SU-DHL-6 (cell line): ENCODE measurements at regions not wholly inside any gene's neighbourhood (a gene's known extent, or its start where the extent isn't known, plus 50 kb on each side); places are given as distances from the start of the nearest gene placed in this dataset.

ENCODE experiments used
- H2AFZ ChIP-seq: fragments of 200-600 bp; sonication (generic); 2 replicates; pipeline ENCODE4 v1.6.1; 2014; ENCODE audit warnings: low read depth, mild to moderate bottlenecking, moderate library complexity, mixed read lengths, antibody characterized with exemption, low read length; ENCODE audit not compliant: severe bottlenecking
- H3F3A ChIP-seq: fragments of 200-600 bp; shearing (Covaris generic); 2 replicates; pipeline ENCODE4 v1.6.0; 2016; ENCODE audit warnings: antibody characterized with exemption, mild to moderate bottlenecking; ENCODE audit not compliant: insufficient read depth
- H3K27ac ChIP-seq: fragments of 200-600 bp; sonication (generic); 2 replicates; pipeline ENCODE4 v1.5.1; 2016; ENCODE audit warnings: low read depth, mild to moderate bottlenecking, low read length, moderate library complexity, mixed read lengths
- H3K27me3 ChIP-seq: fragments of 200-600 bp; sonication (generic), shearing (Covaris generic); 2 replicates; pipeline ENCODE4 v1.6.0; 2014; ENCODE audit warnings: mild to moderate bottlenecking, low read length
- H3K36me3 ChIP-seq: fragments of 200-600 bp; sonication (generic); 2 replicates; pipeline ENCODE4 v1.6.1; 2014; ENCODE audit warnings: mild to moderate bottlenecking, low read length, mixed read lengths
- H3K4me2 ChIP-seq: fragments of 300-600, 200-600 bp; shearing (Covaris generic), sonication (generic); 2 replicates; pipeline ENCODE4 v1.6.0; 2014; ENCODE audit warnings: low read length, low read depth, mild to moderate bottlenecking; ENCODE audit not compliant: poor library complexity, severe bottlenecking
- H3K4me3 ChIP-seq: fragments of 200-600 bp; sonication (generic); 2 replicates; pipeline ENCODE4 v1.5.1; 2014; ENCODE audit warnings: antibody characterized with exemption, low read length, mild to moderate bottlenecking, mixed read lengths; ENCODE audit not compliant: insufficient read depth, poor library complexity, severe bottlenecking
- H3K79me2 ChIP-seq: fragments of 200-600 bp; sonication (generic); 2 replicates; pipeline ENCODE4 v1.6.1; 2014; ENCODE audit warnings: mild to moderate bottlenecking, low read length, moderate library complexity; ENCODE audit not compliant: insufficient read depth
- H3K9ac ChIP-seq: fragments of 200-600 bp; sonication (generic); 2 replicates; pipeline ENCODE4 v1.7.0; 2014; ENCODE audit warnings: mild to moderate bottlenecking, low read length
- H3K9me2 ChIP-seq: fragments of 200-600 bp; sonication (generic); replicated peaks from 2 replicates; pipeline ENCODE4 v1.6.1; 2014; ENCODE audit warnings: low read length; ENCODE audit not compliant: insufficient read depth
- H3K9me3 ChIP-seq: fragments of 200-600 bp; sonication (generic); 2 replicates; pipeline ENCODE4 v1.6.1; 2014; ENCODE audit warnings: low read length, mixed read lengths; ENCODE audit not compliant: insufficient read depth
- H4K20me1 ChIP-seq: fragments of 200-600 bp; sonication (generic); 2 replicates; pipeline ENCODE4 v1.6.1; 2014; ENCODE audit warnings: low read depth, mild to moderate bottlenecking, antibody characterized with exemption, low read length, moderate library complexity, mixed read lengths
- CTCF ChIP-seq: fragments of 200-600 bp; sonication (generic); IDR thresholded peaks from one replicate; pipeline ENCODE4 v1.5.1; 2017; ENCODE audit warnings: antibody characterized with exemption, mild to moderate bottlenecking, low read length, moderate library complexity; ENCODE audit not compliant: insufficient read depth, poor library complexity, severe bottlenecking
- EZH2phosphoT487 ChIP-seq: fragments of 200-600 bp; sonication (generic), shearing (Covaris generic); conservative IDR thresholded peaks from 2 replicates; pipeline ENCODE4 v1.6.1; 2018; ENCODE audit warnings: mild to moderate bottlenecking, antibody characterized with exemption, low read length, moderate library complexity, mixed read lengths

- no peaks in the 10 kb centered on the region for H3K79me2 ChIP-seq
- no peak overlapping the region for H3K4me3 ChIP-seq
- H3K27ac ChIP-seq = no peak overlapping the region
- no peak overlapping the region for H3K9ac ChIP-seq
- H3F3A ChIP-seq = no peaks in the 10 kb centered on the region
- TF ChIP-seq CTCF (no peak), EZH2phosphoT487 (no peak)
- no peak overlapping the region for H2AFZ ChIP-seq
- no peaks in the 10 kb centered on the region for H3K9me2 ChIP-seq
- no peaks in the 10 kb centered on the region for H3K27me3 ChIP-seq
- H4K20me1 ChIP-seq = no peaks in the 10 kb centered on the region
- no peak overlapping the region for H3K4me2 ChIP-seq
- H3K9me3 ChIP-seq = no peaks in the 10 kb centered on the region
- H3K36me3 ChIP-seq = no peaks in the 10 kb centered on the region
These were observed 119.2 kb downstream of the INHBB start for GRCh38 chr2:120465012-120465700.

- H3K9ac ChIP-seq = no peak overlapping the region
- no peaks in the 10 kb centered on the region for H4K20me1 ChIP-seq
- no peak overlapping the region for H2AFZ ChIP-seq
- H3F3A ChIP-seq = no peaks in the 10 kb centered on the region
- H3K4me3 ChIP-seq = no peak overlapping the region
- H3K27me3 ChIP-seq = no peaks in the 10 kb centered on the region
- no peak overlapping the region for H3K27ac ChIP-seq
- H3K9me2 ChIP-seq = no peaks in the 10 kb centered on the region
- no peaks in the 10 kb centered on the region for H3K36me3 ChIP-seq
- TF ChIP-seq EZH2phosphoT487 (no peak), CTCF (no peak)
- H3K9me3 ChIP-seq = no peaks in the 10 kb centered on the region
- no peaks in the 10 kb centered on the region for H3K79me2 ChIP-seq
- no peak overlapping the region for H3K4me2 ChIP-seq
These were observed 119.7 kb downstream of the INHBB start for GRCh38 chr2:120465701-120465988.

- Histone ChIP-seq H3K27ac (no peak overlapping the region), H4K20me1 (no peaks in the 10 kb centered on the region), H3K4me3 (no peak overlapping the region), H3K4me2 (no peak overlapping the region), H3K9me2 (no peaks in the 10 kb centered on the region), H2AFZ (no peak overlapping the region), H3K36me3 (no peaks in the 10 kb centered on the region), H3F3A (no peaks in the 10 kb centered on the region), H3K79me2 (no peaks in the 10 kb centered on the region), H3K9ac (no peak overlapping the region), H3K9me3 (no peaks in the 10 kb centered on the region), H3K27me3 (no peaks in the 10 kb centered on the region)
- TF ChIP-seq EZH2phosphoT487 = no peak
- no peak for TF ChIP-seq CTCF
These were observed 120.2 kb downstream of the INHBB start for GRCh38 chr2:120465989-120466703.
